ENCODE measurements at regions not wholly inside any gene's neighbourhood (a gene's known extent, or its start where the extent isn't known, plus 50 kb on each side); places are given as distances from the start of the nearest gene placed in this dataset.

GRCh38 chr5:92879806-92880543 lies 701.0 kb downstream of the NR2F1-AS1 start:
- Mint-ChIP-seq H3K36me3 (ENCODE audit: insufficient read depth in 2 of 2) (no peaks in the 10 kb centered on the region), H3K4me3 (no peak overlapping the region), H3K27me3 (ENCODE audit: low read depth) (no peaks in the 10 kb centered on the region), H3K27ac (no peak overlapping the region), H3K9me3 (peaks cover 7 to 8% of the 10 kb centered on the region in 2 donors), H3K4me1 (ENCODE audit: low read depth) (no peaks in the 10 kb centered on the region)
- no peak for ATAC-seq (replicated peaks in 1 of 2)
- DNase-seq, result no peak

DNA sequence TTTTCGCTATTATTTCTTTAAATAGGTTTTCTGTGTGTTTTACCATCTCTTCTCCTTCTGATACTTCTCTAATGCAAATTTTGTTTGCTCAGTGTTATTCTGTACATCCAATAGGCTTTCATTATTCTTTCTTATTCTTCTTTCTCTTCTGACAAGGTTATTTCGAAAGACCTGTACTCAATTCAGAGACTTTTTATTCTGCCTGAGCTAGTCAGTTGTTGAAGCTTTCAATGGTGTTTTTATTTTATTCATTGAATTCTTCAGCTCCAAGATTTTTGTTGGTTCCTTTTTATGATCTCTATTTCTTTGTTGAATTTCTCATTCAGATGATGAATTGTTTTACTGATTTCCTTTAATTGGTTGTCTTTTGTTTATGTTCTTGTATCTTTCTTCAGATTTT lies 706.2 kb downstream of the NR2F1-AS1 start:
- DNase-seq, result no peak
- Mint-ChIP-seq H3K4me1 (ENCODE audit: low read depth) (no peaks in the 10 kb centered on the region), H3K9me3 (peaks cover 12 to 15% of the 10 kb centered on the region in 2 donors), H3K27ac (no peak overlapping the region), H3K36me3 (ENCODE audit: insufficient read depth in 2 of 2) (no peaks in the 10 kb centered on the region), H3K4me3 (no peak overlapping the region), H3K27me3 (ENCODE audit: low read depth) (no peaks in the 10 kb centered on the region)
- ATAC-seq (replicated peaks in 1 of 2), result no peak

DNA sequence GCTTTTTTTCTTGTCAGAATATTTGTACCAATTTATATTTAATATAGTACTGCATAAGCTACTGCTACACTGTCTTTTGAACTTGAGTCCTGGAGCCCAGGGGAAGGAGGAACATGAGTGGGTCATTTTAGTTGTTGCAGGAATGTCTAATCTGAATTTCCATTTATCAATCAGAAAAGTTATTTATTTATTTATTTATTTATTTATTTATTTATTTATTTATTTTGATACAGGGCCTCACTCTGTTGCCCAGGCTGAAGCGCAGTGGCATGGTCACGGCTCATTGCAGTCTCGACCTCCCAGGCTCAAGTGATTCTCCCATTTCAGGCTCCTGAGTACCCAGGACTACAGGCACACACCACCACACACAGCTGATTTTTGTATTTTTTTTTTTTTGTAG lies 712.6 kb downstream of the NR2F1-AS1 start:
- H3K4me3 Mint-ChIP-seq, result no peak overlapping the region
- H3K9me3 Mint-ChIP-seq, result peaks cover 0 to 1% of the 10 kb centered on the region in 2 donors
- no peaks in the 10 kb centered on the region for H3K36me3 Mint-ChIP-seq (ENCODE audit: insufficient read depth in 2 of 2)
- ATAC-seq (replicated peaks in 1 of 2) (no peak), DNase-seq (no peak)
- no peak overlapping the region for H3K27ac Mint-ChIP-seq
- no peaks in the 10 kb centered on the region for H3K27me3 Mint-ChIP-seq (ENCODE audit: low read depth)
- H3K4me1 Mint-ChIP-seq (ENCODE audit: low read depth), result no peaks in the 10 kb centered on the region

GRCh38 chr5:92864591-92864990 lies 716.4 kb downstream of the NR2F1-AS1 start:
- peaks cover under 1 to 1% of the 10 kb centered on the region in 2 donors for H3K9me3 Mint-ChIP-seq
- no peaks in the 10 kb centered on the region for H3K4me1 Mint-ChIP-seq (ENCODE audit: low read depth)

DNA sequence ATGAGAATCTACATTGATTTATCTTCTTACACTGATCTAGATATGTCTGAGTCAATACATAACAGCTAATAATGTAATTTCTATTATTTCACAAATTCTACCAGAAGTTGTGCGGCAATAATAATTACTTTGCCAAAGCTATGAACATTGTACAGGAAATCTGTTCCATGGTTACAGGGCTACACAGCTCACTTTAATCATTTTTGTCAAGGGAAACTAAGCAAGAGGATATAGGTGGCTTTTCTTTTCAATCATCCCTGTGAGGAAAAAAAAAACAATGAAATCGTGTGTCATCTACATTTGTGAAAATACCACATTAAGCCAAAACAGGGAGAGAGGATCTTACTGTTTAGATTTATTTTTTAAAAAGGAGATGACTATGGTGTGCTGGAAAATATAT lies 717.4 kb downstream of the NR2F1-AS1 start:
- no peak for ATAC-seq (replicated peaks in 1 of 2)
- no peaks in the 10 kb centered on the region for H3K36me3 Mint-ChIP-seq (ENCODE audit: insufficient read depth in 2 of 2)
- H3K4me3 Mint-ChIP-seq, result no peak overlapping the region
- H3K4me1 Mint-ChIP-seq (ENCODE audit: low read depth), result no peaks in the 10 kb centered on the region
- no peaks in the 10 kb centered on the region for H3K27me3 Mint-ChIP-seq (ENCODE audit: low read depth)
- no peak overlapping the region for H3K27ac Mint-ChIP-seq
- peaks cover 0 to 1% of the 10 kb centered on the region in 2 donors for H3K9me3 Mint-ChIP-seq
- DNase-seq, result no peak

More at GRCh38 chr5:92864591-92864990, 716.4 kb downstream of the NR2F1-AS1 start:
- no peak overlapping the region for H3K27ac Mint-ChIP-seq
- no peak overlapping the region for H3K4me3 Mint-ChIP-seq
- ATAC-seq (replicated peaks in 1 of 2) (no peak), DNase-seq (no peak)
- H3K36me3 Mint-ChIP-seq (ENCODE audit: insufficient read depth in 2 of 2), result no peaks in the 10 kb centered on the region
- no peaks in the 10 kb centered on the region for H3K27me3 Mint-ChIP-seq (ENCODE audit: low read depth)

- DNase-seq (no peak), ATAC-seq (replicated peaks in 1 of 2) (no peak)
- H3K9me3 Mint-ChIP-seq, result peaks cover 0 to 2% of the 10 kb centered on the region in 2 donors
- no peaks in the 10 kb centered on the region for H3K36me3 Mint-ChIP-seq (ENCODE audit: insufficient read depth in 2 of 2)
- H3K27me3 Mint-ChIP-seq (ENCODE audit: low read depth), result no peaks in the 10 kb centered on the region
- H3K4me3 Mint-ChIP-seq, result no peak overlapping the region
- H3K4me1 Mint-ChIP-seq (ENCODE audit: low read depth), result no peaks in the 10 kb centered on the region
- no peak overlapping the region for H3K27ac Mint-ChIP-seq
Observed at GRCh38 chr5:92861531-92862285, 719.3 kb downstream of the NR2F1-AS1 start.

- DNase-seq (no peak), ATAC-seq (replicated peaks in 1 of 2) (no peak)
- Mint-ChIP-seq H3K4me3 (no peak overlapping the region), H3K36me3 (ENCODE audit: insufficient read depth in 2 of 2) (no peaks in the 10 kb centered on the region), H3K27me3 (ENCODE audit: low read depth) (no peaks in the 10 kb centered on the region), H3K27ac (no peak overlapping the region), H3K4me1 (ENCODE audit: low read depth) (no peaks in the 10 kb centered on the region), H3K9me3 (peaks cover 0 to 2% of the 10 kb centered on the region in 2 donors)
Observed at GRCh38 chr5:92860061-92860460, 721.0 kb downstream of the NR2F1-AS1 start.

DNA sequence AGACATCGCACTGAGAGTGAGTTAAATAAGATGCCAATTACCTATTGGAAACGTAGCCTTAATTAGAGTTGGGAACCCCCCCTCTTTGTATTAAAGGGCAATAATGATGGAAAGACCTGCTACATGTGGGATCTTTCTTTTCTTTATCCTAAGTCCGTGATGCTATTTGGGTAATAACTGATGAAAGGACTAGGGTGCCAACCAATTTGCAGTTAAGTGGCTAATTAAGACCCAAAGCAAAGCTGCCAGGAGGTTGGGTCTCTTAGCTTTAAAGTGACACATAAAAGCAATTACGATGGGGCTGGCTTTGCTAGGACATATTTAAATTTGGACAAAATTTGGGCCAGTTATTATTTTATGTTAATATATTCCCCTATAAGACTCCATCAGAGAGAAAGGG lies 728.8 kb downstream of the NR2F1-AS1 start:
- Mint-ChIP-seq H3K4me1 (ENCODE audit: low read depth) (no peaks in the 10 kb centered on the region), H3K4me3 (no peak overlapping the region)

DNA sequence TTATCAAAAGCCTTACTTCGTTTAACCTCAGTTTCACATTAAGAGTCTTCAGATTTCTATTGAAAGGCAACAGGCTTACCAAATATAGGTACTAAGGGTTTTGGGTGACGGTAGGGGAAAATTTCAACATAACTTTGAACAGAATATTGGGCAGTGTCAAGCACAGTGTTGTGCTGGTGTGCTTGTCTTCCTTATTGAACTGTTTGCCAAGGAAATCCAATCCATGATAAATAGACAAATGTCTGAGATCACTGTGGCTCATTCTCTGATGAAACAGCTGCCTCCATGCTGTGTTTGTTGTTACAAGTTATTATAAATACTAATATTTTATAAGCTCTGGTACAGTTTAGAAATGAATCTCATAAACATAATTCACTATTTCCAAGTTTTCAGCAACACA lies 730.1 kb downstream of the NR2F1-AS1 start:
- Mint-ChIP-seq H3K4me3 (no peak overlapping the region), H3K27ac (no peak overlapping the region), H3K36me3 (ENCODE audit: insufficient read depth in 2 of 2) (no peaks in the 10 kb centered on the region), H3K4me1 (ENCODE audit: low read depth) (no peaks in the 10 kb centered on the region), H3K27me3 (ENCODE audit: low read depth) (no peaks in the 10 kb centered on the region), H3K9me3 (peaks cover 0 to 2% of the 10 kb centered on the region in 2 donors)
- DNase-seq, result no peak
- ATAC-seq (replicated peaks in 1 of 2), result no peak

More for the DNA sequence above, 728.8 kb downstream of the NR2F1-AS1 start:
- ATAC-seq (replicated peaks in 1 of 2) (no peak), DNase-seq (no peak)
- Mint-ChIP-seq H3K27ac (no peak overlapping the region), H3K36me3 (ENCODE audit: insufficient read depth in 2 of 2) (no peaks in the 10 kb centered on the region), H3K27me3 (ENCODE audit: low read depth) (no peaks in the 10 kb centered on the region), H3K9me3 (peaks cover 0 to 2% of the 10 kb centered on the region in 2 donors)

DNA sequence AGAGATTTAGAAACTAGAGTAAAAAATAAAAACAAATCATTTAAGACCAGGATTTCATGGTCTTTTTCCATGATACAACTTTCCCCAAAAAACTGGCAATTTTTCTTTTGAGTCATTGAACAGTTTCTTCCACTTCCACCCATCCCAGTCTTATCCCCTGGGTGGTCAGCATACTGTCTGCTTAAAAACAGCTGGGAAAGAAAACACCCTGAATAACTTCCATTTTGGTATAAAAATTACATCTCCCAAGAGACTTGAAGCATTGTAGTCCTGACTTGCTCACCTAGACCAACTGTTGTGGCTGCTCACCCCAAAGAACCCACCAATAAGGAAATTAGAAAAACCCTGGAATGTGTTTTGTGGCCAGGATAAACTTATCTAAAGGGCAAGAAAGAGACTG lies 731.3 kb downstream of the NR2F1-AS1 start:
- no peak for ATAC-seq (replicated peaks in 1 of 2)
- peaks cover 0 to 2% of the 10 kb centered on the region in 2 donors for H3K9me3 Mint-ChIP-seq

DNA sequence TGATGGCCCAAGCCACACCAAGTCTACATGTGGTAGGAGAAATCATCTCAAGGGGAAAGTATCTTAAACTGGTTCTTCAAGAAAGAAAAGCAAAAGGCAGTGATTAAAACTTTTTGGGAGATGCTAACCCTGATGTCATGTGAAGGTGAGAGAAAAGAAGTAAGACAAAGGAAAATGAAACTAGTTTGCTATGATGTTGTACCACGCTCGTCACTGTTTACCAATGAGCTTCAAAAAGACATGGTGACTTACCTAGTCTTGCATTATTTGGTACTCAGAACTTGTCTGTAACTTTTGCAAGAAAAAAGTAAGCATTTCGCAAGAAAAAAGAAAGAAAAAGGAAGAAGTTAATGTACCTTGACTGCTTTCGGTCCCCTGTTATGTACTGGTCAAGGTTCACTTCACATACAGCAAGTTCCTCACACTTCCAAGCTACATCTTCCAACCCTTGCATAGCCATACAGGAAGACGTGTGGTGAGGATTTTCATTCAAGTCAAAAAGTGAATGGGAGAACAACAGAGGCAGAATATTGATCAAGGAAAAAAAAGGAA lies 739.3 kb downstream of the NR2F1-AS1 start:
- Mint-ChIP-seq H3K9me3 (peaks cover 0 to 5% of the 10 kb centered on the region in 2 donors), H3K27ac (no peak overlapping the region), H3K27me3 (ENCODE audit: low read depth) (no peaks in the 10 kb centered on the region), H3K4me1 (ENCODE audit: low read depth) (no peaks in the 10 kb centered on the region), H3K36me3 (ENCODE audit: insufficient read depth in 2 of 2) (no peaks in the 10 kb centered on the region), H3K4me3 (no peak overlapping the region)
- DNase-seq, result no peak
- no peak for ATAC-seq (replicated peaks in 1 of 2)

More for the DNA sequence above, 731.3 kb downstream of the NR2F1-AS1 start:
- H3K36me3 Mint-ChIP-seq (ENCODE audit: insufficient read depth in 2 of 2), result no peaks in the 10 kb centered on the region
- no peak for DNase-seq
- no peak overlapping the region for H3K27ac Mint-ChIP-seq
- H3K4me1 Mint-ChIP-seq (ENCODE audit: low read depth), result no peaks in the 10 kb centered on the region
- no peaks in the 10 kb centered on the region for H3K27me3 Mint-ChIP-seq (ENCODE audit: low read depth)
- H3K4me3 Mint-ChIP-seq, result no peak overlapping the region

GRCh38 chr5:92838253-92838652 lies 742.8 kb downstream of the NR2F1-AS1 start:
- DNase-seq (no peak), ATAC-seq (replicated peaks in 1 of 2) (no peak)
- Mint-ChIP-seq H3K27me3 (ENCODE audit: low read depth) (no peaks in the 10 kb centered on the region), H3K9me3 (peaks cover 0 to 8% of the 10 kb centered on the region in 2 donors), H3K27ac (no peak overlapping the region), H3K36me3 (ENCODE audit: insufficient read depth in 2 of 2) (peaks cover 0 to 3% of the 10 kb centered on the region in 2 donors), H3K4me1 (ENCODE audit: low read depth) (no peaks in the 10 kb centered on the region), H3K4me3 (no peak overlapping the region)
